HEK293 (cell line): ENCODE measurements at regions not wholly inside any gene's neighbourhood (a gene's known extent, or its start where the extent isn't known, plus 50 kb on each side); places are given as distances from the start of the nearest gene placed in this dataset.

Experiments used
- CTCF ChIA-PET: fragments of 350-600 bp; formaldehyde crosslinking; extraction: SDS; loops from one replicate; lab custom pipeline; 2021; ENCODE audit warnings: antibody characterized with exemption; lab: Yijun Ruan, JAX
- POLR2A ChIA-PET: fragments of 300-600 bp; formaldehyde crosslinking; extraction: SDS; loops from one replicate; lab custom pipeline; 2020; ENCODE audit warnings: antibody characterized with exemption, inconsistent platforms; lab: Yijun Ruan, JAX
- H3K27ac ChIP-seq: fragments of 200-500 bp; sonication (Bioruptor generic); 2 replicates; pipeline ENCODE4 v1.5.1; 2014; ENCODE audit warnings: low read depth, low read length, control low read depth, inconsistent platforms; ENCODE audit errors: extremely low read depth
- H3K36me3 ChIP-seq, 2 experiments: fragments of 200-500 bp in 1 of 2; sonication (Bioruptor generic) in 1 of 2; 1 replicate in 1 of 2; 2 replicates in 1 of 2; pipeline ENCODE4 v1.5.1; 2014 to 2017; ENCODE audit warnings: inconsistent platforms in 2 of 2, low read length in 2 of 2; ENCODE audit not compliant: control insufficient read depth in 2 of 2, insufficient read depth in 1 of 2
- H3K4me1 ChIP-seq: fragments of 200-500 bp; sonication (Bioruptor generic); 2 replicates; pipeline ENCODE4 v1.5.1; 2014; ENCODE audit warnings: mild to moderate bottlenecking, low read length, inconsistent platforms; ENCODE audit not compliant: control insufficient read depth, insufficient read depth
- H3K4me3 ChIP-seq: 2 replicates; pipeline ENCODE4 v1.5.1; 2011; ENCODE audit warnings: low read depth, mild to moderate bottlenecking, control low read depth, low read length, moderate library complexity
- H3K9me3 ChIP-seq: fragments of 200-500 bp; sonication (Bioruptor generic); 2 replicates; pipeline ENCODE4 v1.5.1; 2014; ENCODE audit warnings: low read depth, low read length, inconsistent platforms; ENCODE audit not compliant: control insufficient read depth, insufficient read depth
- GLI2 ChIP-seq: fragments of 450-650 bp; formaldehyde crosslinking; IDR thresholded peaks from 2 replicates; pipeline ENCODE4; 2017; ENCODE audit warnings: missing biosample characterization, missing genetic modification characterization, low read depth, borderline replicate concordance
- HOXA7 ChIP-seq: sonication (generic); formaldehyde crosslinking; IDR thresholded peaks from 2 replicates; pipeline ENCODE4 v1.8.1; 2022; ENCODE audit warnings: missing genetic modification reagents, borderline replicate concordance
- KLF10 ChIP-seq: fragments of 450-650 bp; IDR thresholded peaks from 2 replicates; pipeline ENCODE4 v1.5.1; 2018; ENCODE audit warnings: missing biosample characterization, mild to moderate bottlenecking, missing genetic modification characterization
- KLF7 ChIP-seq: fragments of 450-650 bp; formaldehyde crosslinking; IDR thresholded peaks from 2 replicates; pipeline ENCODE4 v1.5.1; 2016; ENCODE audit warnings: missing biosample characterization, missing genetic modification characterization, borderline replicate concordance
- PRDM1 ChIP-seq: fragments of 450-650 bp; formaldehyde crosslinking; IDR thresholded peaks from 2 replicates; pipeline ENCODE4; 2016; ENCODE audit warnings: missing biosample characterization, missing genetic modification characterization
- YY1 ChIP-seq: fragments of 450-650 bp; formaldehyde crosslinking; IDR thresholded peaks from 2 replicates; pipeline ENCODE4 v1.5.1; 2018; ENCODE audit warnings: missing biosample characterization, missing genetic modification characterization
- ZNF132 ChIP-seq: fragments of 450-650 bp; formaldehyde crosslinking; IDR thresholded peaks from 2 replicates; pipeline ENCODE4 v1.5.1; 2017; ENCODE audit warnings: missing biosample characterization, missing genetic modification characterization, borderline replicate concordance
- ZNF37A ChIP-seq: fragments of 450-650 bp; IDR thresholded peaks from 2 replicates; pipeline ENCODE4 v1.5.1; 2018; ENCODE audit warnings: missing biosample characterization, missing genetic modification characterization
- ZNF426 ChIP-seq: fragments of 450-650 bp; formaldehyde crosslinking; IDR thresholded peaks from 2 replicates; pipeline ENCODE4 v1.5.1; 2017; ENCODE audit warnings: missing biosample characterization, missing genetic modification characterization, mild to moderate bottlenecking, inconsistent platforms, moderate library complexity
- ZNF433 ChIP-seq: fragments of 450-650 bp; formaldehyde crosslinking; IDR thresholded peaks from 2 replicates; pipeline ENCODE4 v1.5.1; 2016; ENCODE audit warnings: missing biosample characterization, missing genetic modification characterization, low read depth
- ZNF48 ChIP-seq: fragments of 450-650 bp; formaldehyde crosslinking; IDR thresholded peaks from 2 replicates; pipeline ENCODE4 v1.5.1; 2016; ENCODE audit warnings: missing biosample characterization, missing genetic modification characterization
- ZNF521 ChIP-seq: fragments of 450-650 bp; formaldehyde crosslinking; IDR thresholded peaks from 2 replicates; pipeline ENCODE4 v1.5.1; 2017; ENCODE audit warnings: missing biosample characterization, mild to moderate bottlenecking, missing genetic modification characterization
- ZNF544 ChIP-seq: fragments of 450-650 bp; formaldehyde crosslinking; IDR thresholded peaks from 2 replicates; pipeline ENCODE4 v1.5.0; 2017; ENCODE audit warnings: missing biosample characterization, missing genetic modification characterization
- ZNF548 ChIP-seq: fragments of 450-650 bp; formaldehyde crosslinking; IDR thresholded peaks from 2 replicates; pipeline ENCODE4 v1.5.1; 2016; ENCODE audit warnings: missing biosample characterization, missing genetic modification characterization
- ZNF596 ChIP-seq: fragments of 450-650 bp; IDR thresholded peaks from 2 replicates; pipeline ENCODE4 v1.5.0; 2018; ENCODE audit warnings: missing biosample characterization, mild to moderate bottlenecking, missing genetic modification characterization, moderate library complexity
- ZNF629 ChIP-seq: fragments of 450-650 bp; formaldehyde crosslinking; IDR thresholded peaks from 2 replicates; pipeline ENCODE4 v1.5.1; 2017; ENCODE audit warnings: missing biosample characterization, missing genetic modification characterization
- ZNF777 ChIP-seq: fragments of 450-650 bp; formaldehyde crosslinking; IDR thresholded peaks from 2 replicates; pipeline ENCODE4 v1.5.1; 2017; ENCODE audit warnings: missing biosample characterization, missing genetic modification characterization, borderline replicate concordance
- TF ChIP-seq, protein P1 (sequence below): fragments of 450-650 bp; formaldehyde crosslinking; IDR thresholded peaks from 2 replicates; pipeline ENCODE4 v1.5.1; 2016; ENCODE audit warnings: missing biosample characterization, missing genetic modification characterization
- TF ChIP-seq, protein P2 (sequence below): fragments of 450-650 bp; formaldehyde crosslinking; IDR thresholded peaks from 2 replicates; pipeline ENCODE4 v1.5.1; 2016; ENCODE audit warnings: missing biosample characterization, missing genetic modification characterization, low read depth
- TF ChIP-seq, protein P3 (sequence below): fragments of 450-650 bp; formaldehyde crosslinking; IDR thresholded peaks from 2 replicates; pipeline ENCODE4 v1.5.1; 2016; ENCODE audit warnings: missing biosample characterization, missing genetic modification characterization
- TF ChIP-seq, protein P4 (sequence below): fragments of 450-650 bp; formaldehyde crosslinking; IDR thresholded peaks from 2 replicates; pipeline ENCODE4 v1.5.1; 2016; ENCODE audit warnings: missing biosample characterization, missing genetic modification characterization
- TF ChIP-seq, protein P5 (sequence below): fragments of 450-650 bp; formaldehyde crosslinking; IDR thresholded peaks from 2 replicates; pipeline ENCODE4 v1.5.1; 2016; ENCODE audit warnings: missing biosample characterization, missing genetic modification characterization

DNA sequence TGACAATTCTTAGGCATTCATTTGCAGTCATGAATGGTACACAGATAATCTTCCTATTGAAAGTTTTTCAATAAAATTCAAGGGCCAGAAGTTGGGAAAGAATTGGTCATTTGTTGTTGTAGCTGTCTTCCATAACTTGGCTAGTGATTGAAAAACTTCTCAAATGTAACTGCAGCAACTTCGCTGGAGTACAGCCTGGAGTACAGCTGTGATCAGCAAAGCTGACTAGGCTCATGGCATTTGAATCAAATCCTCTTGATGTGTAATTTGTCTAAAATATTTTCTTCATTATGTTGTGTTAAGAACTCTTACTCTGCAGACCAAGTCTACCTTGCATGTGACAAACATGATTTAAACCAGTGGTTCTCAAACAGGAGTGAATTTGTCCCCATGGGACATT, 226.5 kb upstream of the STEAP1 start:
- H3K27ac ChIP-seq, result no peak overlapping the region
- ChIA-PET CTCF (interaction anchor here (0.6 kb wide), 1 partner anchor 74 kb away, joined by 3 read pairs; no protein-coding TSS in a partner anchor), POLR2A (no interaction called here)
- no peaks in the 10 kb centered on the region for H3K36me3 ChIP-seq
- H3K4me3 ChIP-seq, result no peak overlapping the region
- H3K4me1 ChIP-seq, result no peaks in the 10 kb centered on the region
- TF ChIP-seq, protein P1, sequence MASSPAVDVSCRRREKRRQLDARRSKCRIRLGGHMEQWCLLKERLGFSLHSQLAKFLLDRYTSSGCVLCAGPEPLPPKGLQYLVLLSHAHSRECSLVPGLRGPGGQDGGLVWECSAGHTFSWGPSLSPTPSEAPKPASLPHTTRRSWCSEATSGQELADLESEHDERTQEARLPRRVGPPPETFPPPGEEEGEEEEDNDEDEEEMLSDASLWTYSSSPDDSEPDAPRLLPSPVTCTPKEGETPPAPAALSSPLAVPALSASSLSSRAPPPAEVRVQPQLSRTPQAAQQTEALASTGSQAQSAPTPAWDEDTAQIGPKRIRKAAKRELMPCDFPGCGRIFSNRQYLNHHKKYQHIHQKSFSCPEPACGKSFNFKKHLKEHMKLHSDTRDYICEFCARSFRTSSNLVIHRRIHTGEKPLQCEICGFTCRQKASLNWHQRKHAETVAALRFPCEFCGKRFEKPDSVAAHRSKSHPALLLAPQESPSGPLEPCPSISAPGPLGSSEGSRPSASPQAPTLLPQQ (tag by site-specific recombination), result no peak
- TF ChIP-seq KLF7 (tag by site-specific recombination) (no peak), ZNF548 (no peak), ZNF777 (tag by site-specific recombination) (no peak), ZNF521 (tag by site-specific recombination) (no peak), ZNF426 (no peak), HOXA7 (CRISPR knock-in tag) (no peak), ZNF48 (tag by site-specific recombination) (no peak), KLF10 (tag by site-specific recombination) (no peak), ZNF433 (tag by site-specific recombination) (no peak), ZNF629 (tag by site-specific recombination) (no peak), YY1 (no peak), ZNF596 (tag by site-specific recombination) (no peak), ZNF544 (tag by site-specific recombination) (no peak)
- TF ChIP-seq, protein P2, sequence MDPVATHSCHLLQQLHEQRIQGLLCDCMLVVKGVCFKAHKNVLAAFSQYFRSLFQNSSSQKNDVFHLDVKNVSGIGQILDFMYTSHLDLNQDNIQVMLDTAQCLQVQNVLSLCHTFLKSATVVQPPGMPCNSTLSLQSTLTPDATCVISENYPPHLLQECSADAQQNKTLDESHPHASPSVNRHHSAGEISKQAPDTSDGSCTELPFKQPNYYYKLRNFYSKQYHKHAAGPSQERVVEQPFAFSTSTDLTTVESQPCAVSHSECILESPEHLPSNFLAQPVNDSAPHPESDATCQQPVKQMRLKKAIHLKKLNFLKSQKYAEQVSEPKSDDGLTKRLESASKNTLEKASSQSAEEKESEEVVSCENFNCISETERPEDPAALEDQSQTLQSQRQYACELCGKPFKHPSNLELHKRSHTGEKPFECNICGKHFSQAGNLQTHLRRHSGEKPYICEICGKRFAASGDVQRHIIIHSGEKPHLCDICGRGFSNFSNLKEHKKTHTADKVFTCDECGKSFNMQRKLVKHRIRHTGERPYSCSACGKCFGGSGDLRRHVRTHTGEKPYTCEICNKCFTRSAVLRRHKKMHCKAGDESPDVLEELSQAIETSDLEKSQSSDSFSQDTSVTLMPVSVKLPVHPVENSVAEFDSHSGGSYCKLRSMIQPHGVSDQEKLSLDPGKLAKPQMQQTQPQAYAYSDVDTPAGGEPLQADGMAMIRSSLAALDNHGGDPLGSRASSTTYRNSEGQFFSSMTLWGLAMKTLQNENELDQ (tag by site-specific recombination), result no peak
- TF ChIP-seq, protein P3, sequence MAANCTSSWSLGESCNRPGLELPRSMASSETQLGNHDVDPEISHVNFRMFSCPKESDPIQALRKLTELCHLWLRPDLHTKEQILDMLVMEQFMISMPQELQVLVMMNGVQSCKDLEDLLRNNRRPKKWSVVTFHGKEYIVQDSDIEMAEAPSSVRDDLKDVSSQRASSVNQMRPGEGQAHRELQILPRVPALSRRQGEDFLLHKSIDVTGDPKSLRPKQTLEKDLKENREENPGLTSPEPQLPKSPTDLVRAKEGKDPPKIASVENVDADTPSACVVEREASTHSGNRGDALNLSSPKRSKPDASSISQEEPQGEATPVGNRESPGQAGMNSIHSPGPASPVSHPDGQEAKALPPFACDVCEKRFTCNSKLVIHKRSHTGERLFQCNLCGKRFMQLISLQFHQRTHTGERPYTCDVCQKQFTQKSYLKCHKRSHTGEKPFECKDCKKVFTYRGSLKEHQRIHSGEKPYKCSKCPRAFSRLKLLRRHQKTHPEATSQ, result no peak
- no peaks in the 10 kb centered on the region for H3K9me3 ChIP-seq

DNA sequence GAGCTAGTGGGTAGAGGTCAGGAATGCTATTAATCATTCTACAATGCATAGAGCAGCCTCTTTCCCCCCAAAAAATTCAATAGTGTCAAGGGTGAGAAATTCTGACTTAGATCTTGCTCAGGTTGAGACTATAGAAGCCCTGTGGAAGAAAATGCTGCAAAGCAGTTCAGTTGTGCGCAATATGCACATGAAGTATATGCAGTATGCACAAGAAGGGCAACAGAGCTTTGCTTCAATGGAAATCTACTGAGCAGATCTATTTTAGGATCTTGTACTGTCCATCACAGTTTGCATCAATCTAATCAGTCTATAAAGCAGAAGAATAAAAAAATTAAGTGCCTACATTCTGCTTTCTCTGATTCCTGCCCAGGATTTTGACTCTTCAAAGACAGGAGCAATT, 225.8 kb upstream of the STEAP1 start:
- H3K4me3 ChIP-seq, result no peak overlapping the region
- CTCF ChIA-PET, result no interaction called here
- no peak overlapping the region for H3K27ac ChIP-seq
- no peaks in the 10 kb centered on the region for H3K4me1 ChIP-seq
- H3K36me3 ChIP-seq, result no peaks in the 10 kb centered on the region
- POLR2A ChIA-PET, result no interaction called here
- H3K9me3 ChIP-seq, result no peaks in the 10 kb centered on the region
- TF ChIP-seq PRDM1 (tag by site-specific recombination) (no peak), ZNF37A (tag by site-specific recombination) (no peak), GLI2 (tag by site-specific recombination) (no peak), ZNF132 (tag by site-specific recombination) (no peak)
- TF ChIP-seq, protein P4, sequence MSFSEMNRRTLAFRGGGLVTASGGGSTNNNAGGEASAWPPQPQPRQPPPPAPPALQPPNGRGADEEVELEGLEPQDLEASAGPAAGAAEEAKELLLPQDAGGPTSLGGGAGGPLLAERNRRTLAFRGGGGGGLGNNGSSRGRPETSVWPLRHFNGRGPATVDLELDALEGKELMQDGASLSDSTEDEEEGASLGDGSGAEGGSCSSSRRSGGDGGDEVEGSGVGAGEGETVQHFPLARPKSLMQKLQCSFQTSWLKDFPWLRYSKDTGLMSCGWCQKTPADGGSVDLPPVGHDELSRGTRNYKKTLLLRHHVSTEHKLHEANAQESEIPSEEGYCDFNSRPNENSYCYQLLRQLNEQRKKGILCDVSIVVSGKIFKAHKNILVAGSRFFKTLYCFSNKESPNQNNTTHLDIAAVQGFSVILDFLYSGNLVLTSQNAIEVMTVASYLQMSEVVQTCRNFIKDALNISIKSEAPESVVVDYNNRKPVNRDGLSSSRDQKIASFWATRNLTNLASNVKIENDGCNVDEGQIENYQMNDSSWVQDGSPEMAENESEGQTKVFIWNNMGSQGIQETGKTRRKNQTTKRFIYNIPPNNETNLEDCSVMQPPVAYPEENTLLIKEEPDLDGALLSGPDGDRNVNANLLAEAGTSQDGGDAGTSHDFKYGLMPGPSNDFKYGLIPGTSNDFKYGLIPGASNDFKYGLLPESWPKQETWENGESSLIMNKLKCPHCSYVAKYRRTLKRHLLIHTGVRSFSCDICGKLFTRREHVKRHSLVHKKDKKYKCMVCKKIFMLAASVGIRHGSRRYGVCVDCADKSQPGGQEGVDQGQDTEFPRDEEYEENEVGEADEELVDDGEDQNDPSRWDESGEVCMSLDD (tag by site-specific recombination), result no peak
- TF ChIP-seq, protein P5, sequence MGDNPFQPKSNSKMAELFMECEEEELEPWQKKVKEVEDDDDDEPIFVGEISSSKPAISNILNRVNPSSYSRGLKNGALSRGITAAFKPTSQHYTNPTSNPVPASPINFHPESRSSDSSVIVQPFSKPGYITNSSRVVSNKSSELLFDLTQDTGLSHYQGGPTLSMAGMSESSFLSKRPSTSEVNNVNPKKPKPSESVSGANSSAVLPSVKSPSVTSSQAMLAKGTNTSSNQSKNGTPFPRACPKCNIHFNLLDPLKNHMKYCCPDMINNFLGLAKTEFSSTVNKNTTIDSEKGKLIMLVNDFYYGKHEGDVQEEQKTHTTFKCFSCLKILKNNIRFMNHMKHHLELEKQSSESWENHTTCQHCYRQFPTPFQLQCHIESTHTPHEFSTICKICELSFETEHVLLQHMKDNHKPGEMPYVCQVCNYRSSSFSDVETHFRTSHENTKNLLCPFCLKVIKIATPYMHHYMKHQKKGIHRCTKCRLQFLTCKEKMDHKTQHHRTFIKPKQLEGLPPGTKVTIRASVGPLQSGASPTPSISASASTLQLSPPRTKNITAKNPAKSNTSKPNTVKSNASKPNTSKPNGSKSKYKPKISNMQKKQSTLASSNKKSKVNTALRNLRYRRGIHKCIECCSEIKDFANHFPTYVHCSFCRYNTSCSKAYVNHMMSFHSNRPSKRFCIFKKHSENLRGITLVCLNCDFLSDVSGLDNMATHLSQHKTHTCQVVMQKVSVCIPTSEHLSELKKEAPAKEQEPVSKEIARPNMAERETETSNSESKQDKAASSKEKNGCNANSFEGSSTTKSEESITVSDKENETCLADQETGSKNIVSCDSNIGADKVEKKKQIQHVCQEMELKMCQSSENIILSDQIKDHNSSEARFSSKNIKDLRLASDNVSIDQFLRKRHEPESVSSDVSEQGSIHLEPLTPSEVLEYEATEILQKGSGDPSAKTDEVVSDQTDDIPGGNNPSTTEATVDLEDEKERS, result no peak
